ENCODE measurements at regions not wholly inside any gene's neighbourhood (a gene's known extent, or its start where the extent isn't known, plus 50 kb on each side); places are given as distances from the start of the nearest gene placed in this dataset.

DNA sequence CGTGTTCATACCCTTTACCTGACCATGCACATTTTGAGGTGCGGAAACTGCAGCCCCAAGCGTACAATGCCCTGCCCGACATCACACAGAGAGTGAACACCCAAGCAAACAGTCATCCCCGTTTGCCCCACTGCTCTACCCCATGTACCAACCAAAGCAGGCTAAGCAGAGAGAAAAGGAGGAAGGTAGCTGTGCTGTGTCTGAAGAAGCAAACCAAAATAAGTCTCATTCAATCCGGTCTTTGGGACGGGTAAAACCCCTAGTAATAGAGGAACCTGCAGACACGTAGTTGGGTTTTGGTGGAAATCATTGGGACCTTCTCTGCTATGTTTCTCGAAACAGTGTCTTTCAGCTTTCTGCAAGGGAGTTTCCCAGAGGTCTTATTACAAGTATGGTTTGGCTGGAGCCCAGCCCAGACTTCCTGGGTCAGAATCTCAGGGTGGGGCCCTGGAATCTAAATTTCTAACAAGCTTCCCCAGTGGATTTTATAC lies 164.6 kb upstream of the HES1 start:
- TF ChIP-seq RAD21 (IDR thresholded peaks at IDR 0.05 in 1 of 2, conservative IDR thresholded peaks at IDR 0.05 in 1 of 2; ENCODE audit: low read depth in 2 of 2, low read length in 2 of 2) (no peak), TAF1 (IDR thresholded peaks at IDR 0.05; ENCODE audit: low read depth, low read length) (no peak), YY1 (IDR thresholded peaks at IDR 0.05; ENCODE audit: low read depth, low read length) (no peak), CBX8 (IDR thresholded peaks at IDR 0.05; ENCODE audit: borderline replicate concordance, low read depth, low read length) (no peak)
- TF ChIP-seq, protein P1, sequence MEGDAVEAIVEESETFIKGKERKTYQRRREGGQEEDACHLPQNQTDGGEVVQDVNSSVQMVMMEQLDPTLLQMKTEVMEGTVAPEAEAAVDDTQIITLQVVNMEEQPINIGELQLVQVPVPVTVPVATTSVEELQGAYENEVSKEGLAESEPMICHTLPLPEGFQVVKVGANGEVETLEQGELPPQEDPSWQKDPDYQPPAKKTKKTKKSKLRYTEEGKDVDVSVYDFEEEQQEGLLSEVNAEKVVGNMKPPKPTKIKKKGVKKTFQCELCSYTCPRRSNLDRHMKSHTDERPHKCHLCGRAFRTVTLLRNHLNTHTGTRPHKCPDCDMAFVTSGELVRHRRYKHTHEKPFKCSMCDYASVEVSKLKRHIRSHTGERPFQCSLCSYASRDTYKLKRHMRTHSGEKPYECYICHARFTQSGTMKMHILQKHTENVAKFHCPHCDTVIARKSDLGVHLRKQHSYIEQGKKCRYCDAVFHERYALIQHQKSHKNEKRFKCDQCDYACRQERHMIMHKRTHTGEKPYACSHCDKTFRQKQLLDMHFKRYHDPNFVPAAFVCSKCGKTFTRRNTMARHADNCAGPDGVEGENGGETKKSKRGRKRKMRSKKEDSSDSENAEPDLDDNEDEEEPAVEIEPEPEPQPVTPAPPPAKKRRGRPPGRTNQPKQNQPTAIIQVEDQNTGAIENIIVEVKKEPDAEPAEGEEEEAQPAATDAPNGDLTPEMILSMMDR (IDR thresholded peaks at IDR 0.05; ENCODE audit: control extremely low read depth in 1 of 3, insufficient read depth in 1 of 3, low read depth in 1 of 3, low read length in 3 of 3): no peak
- TF ChIP-seq, protein P2, sequence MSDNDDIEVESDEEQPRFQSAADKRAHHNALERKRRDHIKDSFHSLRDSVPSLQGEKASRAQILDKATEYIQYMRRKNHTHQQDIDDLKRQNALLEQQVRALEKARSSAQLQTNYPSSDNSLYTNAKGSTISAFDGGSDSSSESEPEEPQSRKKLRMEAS (IDR thresholded peaks at IDR 0.05): no peak

All from H1 (cell line).